ENCODE measurements at regions not wholly inside any gene's neighbourhood (a gene's known extent, or its start where the extent isn't known, plus 50 kb on each side); places are given as distances from the start of the nearest gene placed in this dataset.

DNA sequence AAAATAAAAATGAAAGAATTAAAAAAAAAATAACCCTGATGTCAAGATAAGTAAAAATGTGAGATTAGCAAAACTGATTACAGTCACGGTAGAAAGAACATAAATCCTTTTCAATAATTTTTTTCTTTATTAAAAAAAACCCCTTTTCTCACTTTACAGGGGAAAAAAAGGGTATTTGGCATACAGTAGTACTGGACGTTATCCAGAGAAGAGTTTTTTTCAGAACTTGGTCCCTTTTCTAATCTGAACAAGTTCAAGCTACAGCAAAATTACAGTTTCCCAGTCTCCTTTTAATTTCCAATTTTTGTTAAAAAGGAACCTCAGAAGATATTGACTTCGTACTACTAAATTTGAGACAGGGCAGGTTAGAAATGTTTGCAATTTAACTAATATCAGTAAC lies 134.7 kb upstream of the DCN start:
- no peaks in the 10 kb centered on the region for H3K4me1 ChIP-seq
- TF ChIP-seq, protein P1, sequence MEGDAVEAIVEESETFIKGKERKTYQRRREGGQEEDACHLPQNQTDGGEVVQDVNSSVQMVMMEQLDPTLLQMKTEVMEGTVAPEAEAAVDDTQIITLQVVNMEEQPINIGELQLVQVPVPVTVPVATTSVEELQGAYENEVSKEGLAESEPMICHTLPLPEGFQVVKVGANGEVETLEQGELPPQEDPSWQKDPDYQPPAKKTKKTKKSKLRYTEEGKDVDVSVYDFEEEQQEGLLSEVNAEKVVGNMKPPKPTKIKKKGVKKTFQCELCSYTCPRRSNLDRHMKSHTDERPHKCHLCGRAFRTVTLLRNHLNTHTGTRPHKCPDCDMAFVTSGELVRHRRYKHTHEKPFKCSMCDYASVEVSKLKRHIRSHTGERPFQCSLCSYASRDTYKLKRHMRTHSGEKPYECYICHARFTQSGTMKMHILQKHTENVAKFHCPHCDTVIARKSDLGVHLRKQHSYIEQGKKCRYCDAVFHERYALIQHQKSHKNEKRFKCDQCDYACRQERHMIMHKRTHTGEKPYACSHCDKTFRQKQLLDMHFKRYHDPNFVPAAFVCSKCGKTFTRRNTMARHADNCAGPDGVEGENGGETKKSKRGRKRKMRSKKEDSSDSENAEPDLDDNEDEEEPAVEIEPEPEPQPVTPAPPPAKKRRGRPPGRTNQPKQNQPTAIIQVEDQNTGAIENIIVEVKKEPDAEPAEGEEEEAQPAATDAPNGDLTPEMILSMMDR (IDR thresholded peaks at IDR 0.05; ENCODE audit: low read depth, low read length) = no peak
- H3K9me3 ChIP-seq = no peaks in the 10 kb centered on the region
- no peaks in the 10 kb centered on the region for H3K27me3 ChIP-seq
- no peak overlapping the region for H3K4me3 ChIP-seq (ENCODE audit: low read depth, low read length)
- no peak for DNase-seq
- H3K36me3 ChIP-seq = no peaks in the 10 kb centered on the region

DNA sequence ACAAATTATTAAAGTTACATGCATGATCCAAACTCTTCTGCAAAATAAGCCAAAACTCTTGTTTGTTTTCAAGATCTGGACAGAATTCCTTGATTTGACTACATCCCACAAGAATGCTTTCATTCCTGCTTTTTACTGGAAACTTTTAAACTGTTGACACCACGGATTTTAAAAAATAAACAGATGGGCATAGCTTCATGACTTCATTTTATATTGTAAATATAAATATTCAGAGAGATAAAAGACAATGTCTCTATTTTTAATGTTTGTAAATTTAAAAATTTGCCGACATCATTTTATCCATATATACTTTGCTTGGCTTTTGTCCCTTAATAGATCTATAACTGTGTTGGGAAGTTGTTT lies 134.3 kb upstream of the DCN start:
- Histone ChIP-seq H3K4me3 (ENCODE audit: low read depth, low read length) (no peak overlapping the region), H3K9me3 (no peaks in the 10 kb centered on the region), H3K27me3 (no peaks in the 10 kb centered on the region), H3K36me3 (no peaks in the 10 kb centered on the region), H3K4me1 (no peaks in the 10 kb centered on the region)
- no peak for DNase-seq
- TF ChIP-seq, protein P1 (IDR thresholded peaks at IDR 0.05; ENCODE audit: low read depth, low read length) = no peak

GRCh38 chr12:91316161-91316906 lies 133.7 kb upstream of the DCN start:
- H3K9me3 ChIP-seq = no peaks in the 10 kb centered on the region
- no peak for DNase-seq
- no peaks in the 10 kb centered on the region for H3K27me3 ChIP-seq

GRCh38 chr12:91311081-91311480 lies 128.5 kb upstream of the DCN start:
- Histone ChIP-seq H3K4me1 (peaks cover 15% of the 10 kb centered on the region), H3K27me3 (no peaks in the 10 kb centered on the region), H3K4me3 (ENCODE audit: low read depth, low read length) (no peak overlapping the region), H3K9me3 (no peaks in the 10 kb centered on the region), H3K36me3 (no peaks in the 10 kb centered on the region)
- TF ChIP-seq, protein P1 (IDR thresholded peaks at IDR 0.05; ENCODE audit: low read depth, low read length) = no peak
- no peak for DNase-seq

More at GRCh38 chr12:91316161-91316906, 133.7 kb upstream of the DCN start:
- Histone ChIP-seq H3K4me3 (ENCODE audit: low read depth, low read length) (no peak overlapping the region), H3K36me3 (no peaks in the 10 kb centered on the region), H3K4me1 (no peaks in the 10 kb centered on the region)
- TF ChIP-seq, protein P1 (IDR thresholded peaks at IDR 0.05; ENCODE audit: low read depth, low read length) = no peak

DNA sequence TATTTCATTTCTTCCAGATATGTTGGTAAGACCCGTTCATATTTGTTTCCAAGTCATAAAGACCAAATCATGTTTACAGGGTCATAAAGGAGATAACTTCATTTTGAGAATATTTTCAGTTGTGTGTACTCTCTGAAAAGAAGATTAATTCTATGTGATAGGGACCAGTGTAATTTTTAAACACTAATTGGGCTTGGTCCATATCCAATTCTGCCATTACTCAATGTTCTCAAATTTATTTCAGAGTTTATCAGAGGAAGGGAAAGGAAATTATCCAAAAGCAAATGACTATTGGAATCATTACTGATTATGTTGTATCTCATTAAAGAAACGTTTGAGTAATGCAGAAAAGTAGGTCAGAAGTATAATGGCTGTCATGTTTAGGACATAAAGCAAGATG lies 126.8 kb upstream of the DCN start:
- H3K4me1 ChIP-seq = peaks cover 15% of the 10 kb centered on the region

More for the DNA sequence above, 126.8 kb upstream of the DCN start:
- no peaks in the 10 kb centered on the region for H3K36me3 ChIP-seq
- H3K4me3 ChIP-seq (ENCODE audit: low read depth, low read length) = no peak overlapping the region
- TF ChIP-seq, protein P1 (IDR thresholded peaks at IDR 0.05; ENCODE audit: low read depth, low read length) = no peak
- H3K9me3 ChIP-seq = no peaks in the 10 kb centered on the region
- no peaks in the 10 kb centered on the region for H3K27me3 ChIP-seq
- DNase-seq = no peak

Data from BE2C (cell line).